Neural cell (in vitro differentiated cells): ENCODE measurements at regions not wholly inside any gene's neighbourhood (a gene's known extent, or its start where the extent isn't known, plus 50 kb on each side); places are given as distances from the start of the nearest gene placed in this dataset.

Experiments
- H2AFZ ChIP-seq: fragments of 200-600, 300-800 bp; sonication (generic), shearing (Covaris generic); 2 replicates; pipeline ENCODE4 v1.6.0; 2014; ENCODE audit warnings: low read depth, mild to moderate bottlenecking, antibody characterized with exemption, low read length, moderate library complexity
- H3F3A ChIP-seq: fragments of 200-600 bp; shearing (Covaris generic); 2 replicates; pipeline ENCODE4 v1.6.1; 2016; ENCODE audit warnings: mild to moderate bottlenecking, moderate library complexity, mixed read lengths, antibody characterized with exemption, low read length; ENCODE audit not compliant: insufficient read depth, poor library complexity, severe bottlenecking
- H3K27ac ChIP-seq: fragments of 200-600, 300-800 bp; sonication (generic), shearing (Covaris generic); 2 replicates; pipeline ENCODE4 v1.5.1; 2014; ENCODE audit warnings: mild to moderate bottlenecking, low read length, moderate library complexity
- H3K27me3 ChIP-seq: fragments of 300-800, 200-600 bp; sonication (generic), shearing (Covaris generic); 2 replicates; pipeline ENCODE4 v1.6.0; 2014; ENCODE audit warnings: mild to moderate bottlenecking, low read depth, low read length, moderate library complexity; ENCODE audit not compliant: insufficient read depth
- H3K36me3 ChIP-seq: fragments of 300-800, 200-600 bp; sonication (generic), shearing (Covaris generic); 2 replicates; pipeline ENCODE4 v1.5.1; 2014; ENCODE audit warnings: mild to moderate bottlenecking, antibody characterized with exemption, low read length, moderate library complexity; ENCODE audit not compliant: insufficient read depth
- H3K4me2 ChIP-seq: fragments of 300-800, 200-600 bp; sonication (generic), shearing (Covaris generic); 2 replicates; pipeline ENCODE4 v1.6.0; 2014; ENCODE audit warnings: mild to moderate bottlenecking, low read length
- H3K4me3 ChIP-seq: fragments of 300-800, 200-600 bp; sonication (generic), shearing (Covaris generic); 2 replicates; pipeline ENCODE4 v1.5.1; 2014; ENCODE audit warnings: mild to moderate bottlenecking, low read length, moderate library complexity
- H3K79me2 ChIP-seq: fragments of 200-600 bp; shearing (Covaris generic); replicated peaks from 2 replicates; pipeline ENCODE4 v1.6.0; 2014; ENCODE audit warnings: mild to moderate bottlenecking, low read length, moderate library complexity; ENCODE audit not compliant: insufficient read depth
- H3K9ac ChIP-seq: fragments of 300-800, 200-600 bp; sonication (generic), shearing (Covaris generic); 2 replicates; pipeline ENCODE4 v1.6.1; 2016; ENCODE audit warnings: mild to moderate bottlenecking, low read length, mixed read lengths
- H3K9me2 ChIP-seq: fragments of 200-600 bp; shearing (Covaris generic); 2 replicates; pipeline ENCODE4 v1.6.1; 2016; ENCODE audit warnings: mild to moderate bottlenecking, low read length, mixed read lengths; ENCODE audit not compliant: insufficient read depth
- H3K9me3 ChIP-seq: fragments of 200-600, 300-800 bp; sonication (generic), shearing (Covaris generic); 2 replicates; pipeline ENCODE4 v1.6.1; 2016; ENCODE audit warnings: mild to moderate bottlenecking, mixed run types, low read length, moderate library complexity, mixed read lengths
- H4K20me1 ChIP-seq: fragments of 200-600 bp; shearing (Covaris generic); 2 replicates; pipeline ENCODE4 v1.6.1; 2016; ENCODE audit warnings: mild to moderate bottlenecking, mixed run types; ENCODE audit not compliant: insufficient read depth
- EP300 ChIP-seq: fragments of 450-650 bp; conservative IDR thresholded peaks from 2 replicates; pipeline ENCODE4 v1.6.1; 2014; ENCODE audit warnings: antibody characterized with exemption, mild to moderate bottlenecking, moderate library complexity; ENCODE audit not compliant: poor library complexity, severe bottlenecking
- EZH2 ChIP-seq: fragments of 200-600, 300-800 bp; shearing (Covaris generic), sonication (generic); IDR thresholded peaks from 2 replicates; pipeline ENCODE4 v1.6.1; 2014; ENCODE audit warnings: antibody characterized with exemption, low read length, borderline replicate concordance, mild to moderate bottlenecking; ENCODE audit not compliant: insufficient read depth, poor library complexity, severe bottlenecking
- MXI1 ChIP-seq: fragments of 450-650 bp; conservative IDR thresholded peaks from 2 replicates; pipeline ENCODE4 v1.6.1; 2014; ENCODE audit warnings: antibody characterized with exemption, mild to moderate bottlenecking; ENCODE audit not compliant: poor library complexity, severe bottlenecking
- POLR2AphosphoS5 ChIP-seq: IDR thresholded peaks from 2 replicates; pipeline ENCODE4 v1.6.1; 2012
- RAD21 ChIP-seq: fragments of 450-650 bp; conservative IDR thresholded peaks from 2 replicates; pipeline ENCODE4 v1.6.1; 2014; ENCODE audit warnings: antibody characterized with exemption, mild to moderate bottlenecking, moderate library complexity
- SMC3 ChIP-seq: fragments of 450-650 bp; conservative IDR thresholded peaks from 2 replicates; pipeline ENCODE4 v1.6.1; 2014; ENCODE audit warnings: antibody characterized with exemption, mild to moderate bottlenecking, moderate library complexity; ENCODE audit not compliant: poor library complexity
- TAF1 ChIP-seq: IDR thresholded peaks from 2 replicates; pipeline ENCODE4 v1.6.1; 2012; ENCODE audit warnings: low read depth
- TF ChIP-seq, protein P1 (sequence below): fragments of 450-650 bp; IDR thresholded peaks from 2 replicates; pipeline ENCODE4 v1.5.1; 2014; ENCODE audit warnings: antibody characterized with exemption, mild to moderate bottlenecking, moderate library complexity; ENCODE audit not compliant: poor library complexity, severe bottlenecking
- TF ChIP-seq, protein P2 (sequence below): IDR thresholded peaks from 2 replicates; pipeline ENCODE4 v1.6.1; 2012; ENCODE audit warnings: borderline replicate concordance

- no peak for TF ChIP-seq RAD21
- TF ChIP-seq, protein P1, sequence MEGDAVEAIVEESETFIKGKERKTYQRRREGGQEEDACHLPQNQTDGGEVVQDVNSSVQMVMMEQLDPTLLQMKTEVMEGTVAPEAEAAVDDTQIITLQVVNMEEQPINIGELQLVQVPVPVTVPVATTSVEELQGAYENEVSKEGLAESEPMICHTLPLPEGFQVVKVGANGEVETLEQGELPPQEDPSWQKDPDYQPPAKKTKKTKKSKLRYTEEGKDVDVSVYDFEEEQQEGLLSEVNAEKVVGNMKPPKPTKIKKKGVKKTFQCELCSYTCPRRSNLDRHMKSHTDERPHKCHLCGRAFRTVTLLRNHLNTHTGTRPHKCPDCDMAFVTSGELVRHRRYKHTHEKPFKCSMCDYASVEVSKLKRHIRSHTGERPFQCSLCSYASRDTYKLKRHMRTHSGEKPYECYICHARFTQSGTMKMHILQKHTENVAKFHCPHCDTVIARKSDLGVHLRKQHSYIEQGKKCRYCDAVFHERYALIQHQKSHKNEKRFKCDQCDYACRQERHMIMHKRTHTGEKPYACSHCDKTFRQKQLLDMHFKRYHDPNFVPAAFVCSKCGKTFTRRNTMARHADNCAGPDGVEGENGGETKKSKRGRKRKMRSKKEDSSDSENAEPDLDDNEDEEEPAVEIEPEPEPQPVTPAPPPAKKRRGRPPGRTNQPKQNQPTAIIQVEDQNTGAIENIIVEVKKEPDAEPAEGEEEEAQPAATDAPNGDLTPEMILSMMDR, result no peak
- TF ChIP-seq EZH2, result no peak
- TF ChIP-seq POLR2AphosphoS5, result no peak
- TF ChIP-seq, protein P2, sequence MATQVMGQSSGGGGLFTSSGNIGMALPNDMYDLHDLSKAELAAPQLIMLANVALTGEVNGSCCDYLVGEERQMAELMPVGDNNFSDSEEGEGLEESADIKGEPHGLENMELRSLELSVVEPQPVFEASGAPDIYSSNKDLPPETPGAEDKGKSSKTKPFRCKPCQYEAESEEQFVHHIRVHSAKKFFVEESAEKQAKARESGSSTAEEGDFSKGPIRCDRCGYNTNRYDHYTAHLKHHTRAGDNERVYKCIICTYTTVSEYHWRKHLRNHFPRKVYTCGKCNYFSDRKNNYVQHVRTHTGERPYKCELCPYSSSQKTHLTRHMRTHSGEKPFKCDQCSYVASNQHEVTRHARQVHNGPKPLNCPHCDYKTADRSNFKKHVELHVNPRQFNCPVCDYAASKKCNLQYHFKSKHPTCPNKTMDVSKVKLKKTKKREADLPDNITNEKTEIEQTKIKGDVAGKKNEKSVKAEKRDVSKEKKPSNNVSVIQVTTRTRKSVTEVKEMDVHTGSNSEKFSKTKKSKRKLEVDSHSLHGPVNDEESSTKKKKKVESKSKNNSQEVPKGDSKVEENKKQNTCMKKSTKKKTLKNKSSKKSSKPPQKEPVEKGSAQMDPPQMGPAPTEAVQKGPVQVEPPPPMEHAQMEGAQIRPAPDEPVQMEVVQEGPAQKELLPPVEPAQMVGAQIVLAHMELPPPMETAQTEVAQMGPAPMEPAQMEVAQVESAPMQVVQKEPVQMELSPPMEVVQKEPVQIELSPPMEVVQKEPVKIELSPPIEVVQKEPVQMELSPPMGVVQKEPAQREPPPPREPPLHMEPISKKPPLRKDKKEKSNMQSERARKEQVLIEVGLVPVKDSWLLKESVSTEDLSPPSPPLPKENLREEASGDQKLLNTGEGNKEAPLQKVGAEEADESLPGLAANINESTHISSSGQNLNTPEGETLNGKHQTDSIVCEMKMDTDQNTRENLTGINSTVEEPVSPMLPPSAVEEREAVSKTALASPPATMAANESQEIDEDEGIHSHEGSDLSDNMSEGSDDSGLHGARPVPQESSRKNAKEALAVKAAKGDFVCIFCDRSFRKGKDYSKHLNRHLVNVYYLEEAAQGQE, result no peak
- no peak for TF ChIP-seq MXI1
- TF ChIP-seq TAF1, result no peak
- TF ChIP-seq EP300, result no peak
- TF ChIP-seq SMC3, result no peak
- H3K4me3 ChIP-seq, result no peak overlapping the region
- H3K9me3 ChIP-seq, result no peaks in the 10 kb centered on the region
- no peaks in the 10 kb centered on the region for H3K27me3 ChIP-seq
- H3K9ac ChIP-seq, result no peak overlapping the region
- no peaks in the 10 kb centered on the region for H3K79me2 ChIP-seq
- H3K27ac ChIP-seq, result no peak overlapping the region
- no peak overlapping the region for H3K4me2 ChIP-seq
- no peaks in the 10 kb centered on the region for H4K20me1 ChIP-seq
- H2AFZ ChIP-seq, result no peak overlapping the region
- H3K36me3 ChIP-seq, result no peaks in the 10 kb centered on the region
- H3F3A ChIP-seq, result no peaks in the 10 kb centered on the region
- H3K9me2 ChIP-seq, result no peaks in the 10 kb centered on the region
Observed at GRCh38 chr16:86773354-86773715, 195.0 kb downstream of the FOXL1 start.

- H3K9ac ChIP-seq, result no peak overlapping the region
- TF ChIP-seq TAF1 (no peak), RAD21 (no peak), EZH2 (no peak), EP300 (no peak), SMC3 (no peak)
Observed at GRCh38 chr16:86774931-86775330, 196.6 kb downstream of the FOXL1 start.

GRCh38 chr16:86775511-86775921 lies 197.2 kb downstream of the FOXL1 start:
- H3K4me2 ChIP-seq, result no peak overlapping the region
- TF ChIP-seq EP300 (no peak), SMC3 (no peak), POLR2AphosphoS5 (no peak), TAF1 (no peak), EZH2 (no peak), RAD21 (no peak), MXI1 (no peak)
- TF ChIP-seq, protein P2, result no peak
- TF ChIP-seq, protein P1, result no peak
- no peak overlapping the region for H3K4me3 ChIP-seq
- no peaks in the 10 kb centered on the region for H3K27me3 ChIP-seq
- H3K9me2 ChIP-seq, result no peaks in the 10 kb centered on the region
- H3K79me2 ChIP-seq, result no peaks in the 10 kb centered on the region
- H3F3A ChIP-seq, result no peaks in the 10 kb centered on the region
- H4K20me1 ChIP-seq, result no peaks in the 10 kb centered on the region
- no peak overlapping the region for H3K9ac ChIP-seq
- H2AFZ ChIP-seq, result no peak overlapping the region
- no peak overlapping the region for H3K27ac ChIP-seq
- H3K36me3 ChIP-seq, result no peaks in the 10 kb centered on the region
- no peaks in the 10 kb centered on the region for H3K9me3 ChIP-seq

More at GRCh38 chr16:86774931-86775330, 196.6 kb downstream of the FOXL1 start:
- Histone ChIP-seq H4K20me1 (no peaks in the 10 kb centered on the region), H2AFZ (no peak overlapping the region), H3K79me2 (no peaks in the 10 kb centered on the region), H3F3A (no peaks in the 10 kb centered on the region), H3K9me2 (no peaks in the 10 kb centered on the region), H3K27me3 (no peaks in the 10 kb centered on the region), H3K36me3 (no peaks in the 10 kb centered on the region), H3K27ac (no peak overlapping the region), H3K4me3 (no peak overlapping the region), H3K4me2 (no peak overlapping the region), H3K9me3 (no peaks in the 10 kb centered on the region)
